Panc1 (cell line): ENCODE measurements at regions not wholly inside any gene's neighbourhood (a gene's known extent, or its start where the extent isn't known, plus 50 kb on each side); places are given as distances from the start of the nearest gene placed in this dataset.

Experiments used
- CTCF ChIP-seq: fragments of 450-650 bp; IDR thresholded peaks from 2 replicates; pipeline ENCODE4 v1.5.1; 2017; ENCODE audit warnings: mild to moderate bottlenecking
- POLR2AphosphoS5 ChIP-seq: IDR thresholded peaks from 2 replicates; pipeline ENCODE4 v1.6.1; 2012; ENCODE audit warnings: mild to moderate bottlenecking, low read depth, low read length, moderate library complexity
- SIN3A ChIP-seq: IDR thresholded peaks from 2 replicates; pipeline ENCODE4 v1.6.1; 2012; ENCODE audit warnings: low read depth, mild to moderate bottlenecking, low read length, moderate library complexity, borderline replicate concordance; ENCODE audit not compliant: insufficient read depth
- TCF7L2 ChIP-seq: IDR thresholded peaks from 2 replicates; pipeline ENCODE4 v1.6.1; 2011; ENCODE audit warnings: mild to moderate bottlenecking, low read depth, low read length, inconsistent platforms

- no peak for TF ChIP-seq CTCF
- no peak for TF ChIP-seq TCF7L2
- TF ChIP-seq SIN3A, result no peak
- no peak for TF ChIP-seq POLR2AphosphoS5
Measured at GRCh38 chr3:193890016-193890897, 245.7 kb upstream of the HES1 start.
